Testis (tissue), 2 donors: ENCODE measurements at regions not wholly inside any gene's neighbourhood (a gene's known extent, or its start where the extent isn't known, plus 50 kb on each side); places are given as distances from the start of the nearest gene placed in this dataset.
"Not testable (repeated sequence)": the region's sequence is repeated elsewhere in the genome, so short reads cannot be mapped to it uniquely, and the experiment has no call there.

Experiments used
- DNase-seq: peaks from one replicate; pipeline ENCODE4 v3.0.0-alpha.2; 2019
- H3K27ac ChIP-seq, 2 donors: fragments of 200-600 bp; sonication (generic); one replicate each; pipeline ENCODE4 v1.5.1; 2019
- H3K27me3 ChIP-seq: fragments of 200-600 bp; sonication (generic); one replicate; pipeline ENCODE4 v1.5.1; 2019
- H3K36me3 ChIP-seq: fragments of 200-600 bp; sonication (generic); one replicate; pipeline ENCODE4 v1.5.1; 2017; ENCODE audit warnings: low read depth; ENCODE audit errors: missing control alignments
- H3K4me1 ChIP-seq: fragments of 200-600 bp; sonication (generic); one replicate; pipeline ENCODE4 v1.5.1; 2019
- H3K4me3 ChIP-seq, 2 donors: fragments of 200-600 bp; sonication (generic); one replicate each; pipeline ENCODE4 v1.5.1; 2017 to 2019
- H3K9me3 ChIP-seq: fragments of 200-600 bp; sonication (generic); one replicate; pipeline ENCODE4 v1.5.1; 2017
- CTCF ChIP-seq, 3 experiments: fragments of 450-650 bp in 2 of 3; fragments of 200-600 bp in 1 of 3; sonication (generic) in 1 of 3; IDR thresholded peaks; one replicate each; pipeline ENCODE4 v1.5.1; 2016 to 2019; ENCODE audit warnings: antibody characterized with exemption in 3 of 3, mild to moderate bottlenecking in 2 of 3, moderate library complexity in 1 of 3
- POLR2A ChIP-seq: fragments of 450-650 bp; IDR thresholded peaks from one replicate; pipeline ENCODE4 v1.6.1; 2017; ENCODE audit warnings: antibody characterized with exemption, mild to moderate bottlenecking, moderate library complexity
- WGBS, 2 donors: methylation state at CpG; one replicate each; pipeline ENCODE4 v1.1.5; 2018; 5-methylcytosine and 5-hydroxymethylcytosine counted together
- intact Hi-C: fragments of 100-400 bp; cut with DNase I; formaldehyde crosslinking; loops from one replicate; pipeline ENCODE4 v1.15.1; 2023; ENCODE audit warnings: low total_unique reads

DNA sequence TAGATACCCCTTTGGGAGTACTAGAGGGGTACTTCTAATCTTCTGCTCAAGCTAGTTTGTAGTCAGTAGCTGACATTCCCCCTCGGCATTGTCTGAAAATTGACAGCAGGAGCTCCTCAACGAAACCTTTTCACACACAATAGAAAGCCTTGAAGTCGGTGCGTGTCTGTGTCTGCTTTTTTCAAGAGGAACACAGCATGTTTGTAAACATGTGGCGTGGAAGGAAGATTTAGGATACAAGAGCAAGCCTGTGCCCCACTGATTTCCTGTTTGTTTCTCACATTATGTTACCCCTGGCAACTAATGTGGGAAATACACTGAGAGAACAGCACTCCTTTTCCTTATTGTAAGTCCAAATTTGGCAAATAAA is 252.6 kb downstream of the ANKRD50 start:
- intact Hi-C loops: no loop called here
- no peak for DNase-seq
- no peaks in the 10 kb centered on the region for H3K9me3 ChIP-seq
- TF ChIP-seq CTCF (IDR thresholded peaks at IDR 0.05): no peak
- TF ChIP-seq POLR2A: no peak
- no peak overlapping the region for H3K27ac ChIP-seq
- 38% methylated on average over 5 of the region's 5 CpGs for WGBS, 2 donors
- no peaks in the 10 kb centered on the region for H3K36me3 ChIP-seq
- H3K4me1 ChIP-seq: no peaks in the 10 kb centered on the region
- H3K4me3 ChIP-seq: no peak overlapping the region
- H3K27me3 ChIP-seq: no peaks in the 10 kb centered on the region

DNA sequence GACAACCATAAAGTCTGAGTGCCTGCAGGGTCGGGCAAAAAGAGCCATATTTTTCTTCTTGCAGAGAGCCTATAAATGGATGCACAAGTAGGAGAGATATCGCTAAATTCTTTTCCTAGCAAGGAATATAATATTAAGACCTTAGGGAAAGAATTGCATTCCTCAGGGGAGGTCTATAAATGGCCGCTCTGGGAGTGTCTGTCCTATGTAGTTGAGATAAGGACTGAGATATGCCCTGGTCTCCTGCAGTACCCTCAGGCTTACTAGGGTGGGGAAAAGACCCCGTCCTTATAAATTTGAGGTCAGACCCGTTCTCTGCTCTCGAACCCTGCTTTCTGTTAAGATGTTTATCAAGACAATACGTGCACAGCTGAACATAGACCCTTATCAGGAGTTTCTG is 250.9 kb downstream of the ANKRD50 start:
- H3K27me3 ChIP-seq, H3K27ac ChIP-seq, H3K4me3 ChIP-seq, H3K4me1 ChIP-seq, H3K36me3 ChIP-seq, DNase-seq, intact Hi-C loops, H3K9me3 ChIP-seq: not testable (repeated sequence)
- 92 to 94% methylated on average over 7 of the region's 7 CpGs for WGBS, 2 donors

- 87 to 89% methylated on average over 12 to 18 of the region's 18 CpGs for WGBS, 2 donors
- intact Hi-C loops: no loop called here
- Histone ChIP-seq H3K27ac (no peak overlapping the region), H3K4me3 (no peak overlapping the region), H3K4me1 (no peaks in the 10 kb centered on the region), H3K36me3 (no peaks in the 10 kb centered on the region), H3K27me3 (no peaks in the 10 kb centered on the region), H3K9me3 (no peaks in the 10 kb centered on the region)
- no peak for DNase-seq
- no peak for TF ChIP-seq CTCF (IDR thresholded peaks at IDR 0.05)
- TF ChIP-seq POLR2A: no peak
Measured at GRCh38 chr4:124462954-124463828, 249.3 kb downstream of the ANKRD50 start.

DNA sequence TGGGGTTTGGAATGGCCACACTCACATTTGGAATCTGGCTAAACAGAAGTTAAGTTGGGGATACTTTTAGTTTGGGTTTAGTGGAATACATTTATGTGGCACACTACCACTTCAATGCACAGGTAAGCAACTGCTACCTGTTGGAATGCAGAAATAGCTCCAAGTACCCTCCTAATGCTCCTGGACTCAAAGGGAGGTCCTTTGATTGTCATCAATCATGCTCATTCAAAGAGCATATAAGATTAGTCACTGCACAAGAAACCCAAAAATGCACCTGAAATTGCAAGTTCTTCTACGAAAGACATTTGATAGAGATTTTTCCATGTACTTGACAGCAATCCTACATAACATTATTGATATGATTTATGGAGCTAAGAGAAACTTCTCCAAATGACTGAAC is 247.7 kb downstream of the ANKRD50 start:
- no peaks in the 10 kb centered on the region for H3K36me3 ChIP-seq
- WGBS, 2 donors: 87 to 92% methylated on average over 1 of the region's 1 CpG
- DNase-seq: no peak

DNA sequence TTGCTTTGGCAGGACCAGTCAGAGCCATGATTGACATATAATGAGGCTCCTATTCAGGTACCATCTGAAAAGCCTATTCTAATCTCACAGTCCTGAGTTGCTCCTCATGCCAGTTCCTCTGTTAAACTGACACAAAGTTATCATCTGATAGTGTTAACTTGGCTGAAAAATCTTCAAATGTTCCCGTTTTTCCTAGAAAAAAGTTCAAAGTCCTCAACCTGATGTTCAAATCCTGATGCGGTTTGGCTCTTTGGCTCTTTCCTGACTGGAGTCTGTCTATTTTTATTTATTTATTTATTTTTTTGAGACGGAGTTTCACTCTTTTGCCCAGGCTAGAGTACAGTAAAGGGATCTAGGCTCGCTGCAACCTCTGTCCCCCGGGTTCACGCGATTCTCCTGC is 244.2 kb downstream of the ANKRD50 start:
- Histone ChIP-seq H3K9me3 (no peaks in the 10 kb centered on the region), H3K27ac (no peak overlapping the region), H3K27me3 (no peaks in the 10 kb centered on the region), H3K4me1 (no peaks in the 10 kb centered on the region), H3K4me3 (no peak overlapping the region), H3K36me3 (no peaks in the 10 kb centered on the region)
- WGBS, 2 donors: 81 to 90% methylated on average over 7 of the region's 7 CpGs
- no peak for DNase-seq
- intact Hi-C loops: no loop called here
- TF ChIP-seq CTCF (IDR thresholded peaks at IDR 0.05): no peak
- no peak for TF ChIP-seq POLR2A

More for the DNA sequence above, 247.7 kb downstream of the ANKRD50 start:
- no peak for TF ChIP-seq POLR2A
- TF ChIP-seq CTCF (IDR thresholded peaks at IDR 0.05): no peak
- intact Hi-C loops: no loop called here
- H3K4me1 ChIP-seq: no peaks in the 10 kb centered on the region
- no peaks in the 10 kb centered on the region for H3K27me3 ChIP-seq
- H3K9me3 ChIP-seq: no peaks in the 10 kb centered on the region
- no peak overlapping the region for H3K27ac ChIP-seq
- no peak overlapping the region for H3K4me3 ChIP-seq
